GM19035 (cell line): ENCODE measurements at regions not wholly inside any gene's neighbourhood (a gene's known extent, or its start where the extent isn't known, plus 50 kb on each side); places are given as distances from the start of the nearest gene placed in this dataset.
"Not testable (repeated sequence)": the region's sequence is repeated elsewhere in the genome, so short reads cannot be mapped to it uniquely, and the experiment has no call there.

ENCODE experiments used
- ATAC-seq: cut with Tn5 transposase; IDR thresholded peaks from one replicate; pipeline ENCODE4 v1.9.1; 2021; ENCODE audit not compliant: unreplicated experiment

DNA sequence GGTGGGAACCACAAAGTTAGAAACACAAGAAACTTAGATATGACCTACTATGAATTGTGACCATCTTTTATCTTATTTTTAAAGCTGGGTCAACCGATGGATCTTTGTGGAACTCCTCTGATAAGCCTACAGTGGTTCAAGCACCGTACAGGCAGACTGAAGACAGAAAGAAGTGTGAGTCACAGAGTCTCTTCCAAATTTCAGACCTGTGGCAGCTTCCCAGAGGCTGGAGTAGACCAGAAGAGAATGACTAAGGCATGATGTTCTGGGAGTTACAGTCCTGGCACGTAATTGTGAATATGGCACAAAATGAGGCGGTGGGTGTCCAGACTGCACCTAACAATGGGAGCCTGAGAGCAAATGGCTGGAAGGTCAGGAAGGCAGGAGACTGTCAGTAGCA lies 70.0 kb downstream of the LMO4 start:
- ATAC-seq = no peak

DNA sequence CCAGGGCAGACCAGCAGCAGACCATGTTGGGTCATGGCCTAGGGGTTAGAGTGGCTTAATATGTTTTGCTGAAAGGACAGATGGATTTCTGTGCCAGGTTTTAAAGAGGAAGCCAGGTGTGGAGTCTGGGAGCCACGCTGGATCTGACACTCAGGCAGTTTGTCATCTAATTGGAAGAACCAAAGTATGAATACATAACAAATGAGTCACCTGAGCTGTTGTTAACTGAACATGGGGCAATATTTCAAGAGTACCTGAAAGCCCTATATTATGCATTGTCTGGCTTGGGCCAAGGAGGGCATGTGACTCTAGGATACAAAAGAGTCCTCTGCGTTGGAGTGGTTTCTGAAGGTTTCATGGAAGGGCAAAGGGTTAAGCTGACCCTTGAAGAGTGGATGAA lies 70.6 kb downstream of the LMO4 start:
- no peak for ATAC-seq

DNA sequence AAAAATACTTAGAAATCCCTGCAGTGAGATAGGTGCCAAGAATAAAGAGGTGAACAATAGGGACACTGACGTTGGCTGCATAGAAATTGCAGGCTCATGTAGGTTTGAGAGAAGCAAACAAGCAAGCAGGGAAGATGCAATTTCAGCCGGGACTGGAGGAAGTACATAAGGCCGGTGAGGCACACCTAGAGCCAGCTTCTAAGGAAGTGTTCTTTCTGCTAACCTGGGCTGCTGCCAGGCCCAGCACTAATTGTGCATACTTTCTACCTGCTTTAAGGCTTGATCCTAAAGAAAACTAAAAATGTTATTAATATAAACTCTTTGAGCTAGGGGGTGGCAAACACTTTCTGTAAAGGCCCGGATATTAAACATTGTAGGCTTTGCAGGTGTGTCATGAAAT lies 71.0 kb downstream of the LMO4 start:
- ATAC-seq = no peak

DNA sequence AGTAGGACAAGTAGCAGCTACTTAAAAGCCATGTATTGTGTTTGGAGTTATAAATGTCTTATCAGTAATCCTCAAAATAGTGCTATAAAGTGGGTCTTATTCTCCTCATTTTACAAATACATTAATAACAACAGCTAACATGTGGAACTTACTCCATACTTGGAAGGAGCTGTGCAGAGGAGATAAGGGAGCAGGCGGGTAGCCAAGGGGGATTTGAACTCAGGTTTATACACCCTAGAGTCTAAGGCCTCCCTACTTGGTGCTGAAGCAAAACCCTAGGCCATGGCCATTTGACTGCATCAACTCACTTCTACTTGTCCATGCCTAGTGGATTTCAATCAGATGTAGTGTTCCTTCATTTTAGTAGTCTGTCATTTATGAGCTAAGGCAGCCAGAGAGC lies 72.1 kb downstream of the LMO4 start:
- no peak for ATAC-seq

DNA sequence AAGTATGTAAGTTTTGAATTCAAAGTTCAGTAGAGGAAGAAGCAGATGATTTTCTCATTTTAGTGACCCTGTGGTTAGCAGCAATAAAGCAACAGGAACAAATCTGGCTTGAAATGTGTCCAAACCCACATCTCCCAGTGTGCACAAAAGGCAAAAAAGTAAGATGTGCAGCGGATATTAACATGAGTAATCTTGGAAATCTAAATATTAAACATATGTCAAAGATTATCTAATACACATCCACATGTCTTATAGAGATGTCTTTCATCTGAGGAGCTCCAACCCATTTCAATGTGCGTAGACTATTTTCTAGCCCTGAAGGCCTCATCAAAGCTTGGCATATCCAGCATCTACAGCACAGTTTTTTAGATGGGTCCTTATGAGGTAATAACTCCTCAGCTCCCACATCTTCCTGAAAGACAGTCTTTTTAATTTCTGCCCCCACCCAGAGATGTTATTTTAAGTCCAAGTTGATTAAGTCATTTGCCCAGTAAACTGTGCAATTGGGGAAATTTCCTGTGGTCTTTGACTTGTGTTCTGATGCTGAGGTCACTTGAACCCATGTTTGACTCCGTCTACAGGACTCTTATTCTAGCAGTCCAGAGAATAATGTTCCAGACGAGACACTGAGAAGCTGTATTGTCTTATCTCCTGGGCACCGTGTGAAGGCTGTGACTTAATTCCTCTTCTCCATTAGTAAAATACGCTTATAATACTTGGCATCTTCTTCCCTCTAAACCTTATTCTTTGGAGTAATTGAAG lies 73.7 kb downstream of the LMO4 start:
- ATAC-seq = no peak

DNA sequence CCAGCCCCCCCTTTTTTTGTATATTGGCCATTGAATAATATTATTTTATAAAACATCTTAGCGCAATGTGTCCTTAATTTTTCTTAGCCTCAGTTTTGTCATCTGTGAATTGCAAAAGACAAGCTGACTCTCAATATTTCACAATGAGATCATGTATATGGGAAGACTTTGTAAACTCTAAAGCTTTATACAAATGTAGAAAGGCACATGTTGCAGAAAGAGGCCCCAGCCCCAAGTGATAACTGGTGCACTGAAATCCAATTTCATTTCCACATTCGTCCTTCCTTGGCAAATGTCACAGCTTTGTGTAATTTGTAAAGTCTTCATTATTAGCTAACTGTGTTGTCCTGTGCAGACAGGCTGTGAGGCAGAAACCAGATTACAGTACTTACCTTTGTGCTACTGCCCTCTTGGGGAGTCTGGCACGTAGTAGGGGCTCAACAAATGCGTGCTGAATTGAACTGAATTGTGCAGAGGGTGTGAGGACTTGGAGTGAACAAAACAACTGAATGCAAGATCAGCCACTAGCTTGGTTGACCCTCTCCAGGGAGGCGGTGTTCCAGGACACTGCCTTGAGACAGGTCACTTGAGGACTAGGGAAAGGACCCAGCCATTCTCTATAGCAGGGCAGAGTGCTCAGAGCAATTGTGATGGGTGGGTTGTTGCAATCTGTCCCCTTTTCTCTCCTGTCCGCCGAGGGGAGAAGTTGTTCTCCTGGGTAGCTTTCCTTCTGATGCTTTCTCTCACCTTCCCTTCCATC lies 74.6 kb downstream of the LMO4 start:
- ATAC-seq = no peak

DNA sequence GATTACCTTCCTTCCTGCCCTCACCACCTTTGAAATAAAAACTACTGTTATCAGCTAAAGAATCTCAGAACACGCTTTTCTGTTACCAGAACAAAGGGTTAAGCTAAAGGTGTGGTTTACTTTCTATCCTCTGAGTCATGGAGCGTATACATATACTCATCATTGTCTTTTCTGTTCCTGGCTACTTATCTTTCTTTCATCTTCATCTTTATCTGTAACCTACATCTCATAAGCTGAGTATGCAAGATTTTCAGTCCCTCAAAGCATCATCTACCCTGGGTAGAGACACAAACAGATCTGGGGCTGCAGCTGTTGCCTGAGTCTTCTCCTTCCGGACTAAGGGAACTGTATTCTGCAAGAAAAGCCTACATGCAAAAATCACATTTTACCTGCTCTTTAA lies 75.6 kb downstream of the LMO4 start:
- no peak for ATAC-seq

DNA sequence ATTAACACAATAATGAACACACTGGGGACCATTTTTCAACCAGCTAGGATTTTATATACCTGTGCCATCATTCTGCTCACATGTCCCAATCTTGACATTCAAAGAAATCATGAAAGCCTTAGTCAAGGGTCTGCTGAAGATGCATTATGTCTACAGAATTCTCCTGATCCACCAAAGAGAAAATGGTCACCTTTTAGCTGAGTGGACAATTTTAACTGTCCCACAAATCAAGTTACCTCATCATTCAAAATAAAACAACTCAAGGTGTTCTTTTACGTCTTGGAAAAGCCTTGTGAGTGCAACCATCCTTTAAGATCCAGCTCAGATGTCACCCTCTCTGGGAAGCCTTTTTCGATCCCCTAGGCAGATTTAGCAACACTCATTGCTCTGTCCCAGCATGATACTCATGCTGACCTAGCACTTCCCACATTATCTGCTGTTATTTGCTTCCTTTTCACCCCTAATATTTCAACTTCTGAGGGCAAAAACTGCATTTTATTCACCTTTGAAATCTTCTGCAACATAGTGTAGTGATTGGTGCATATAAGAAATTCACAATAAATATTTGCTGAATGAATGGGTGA lies 80.1 kb downstream of the LMO4 start:
- no peak for ATAC-seq

DNA sequence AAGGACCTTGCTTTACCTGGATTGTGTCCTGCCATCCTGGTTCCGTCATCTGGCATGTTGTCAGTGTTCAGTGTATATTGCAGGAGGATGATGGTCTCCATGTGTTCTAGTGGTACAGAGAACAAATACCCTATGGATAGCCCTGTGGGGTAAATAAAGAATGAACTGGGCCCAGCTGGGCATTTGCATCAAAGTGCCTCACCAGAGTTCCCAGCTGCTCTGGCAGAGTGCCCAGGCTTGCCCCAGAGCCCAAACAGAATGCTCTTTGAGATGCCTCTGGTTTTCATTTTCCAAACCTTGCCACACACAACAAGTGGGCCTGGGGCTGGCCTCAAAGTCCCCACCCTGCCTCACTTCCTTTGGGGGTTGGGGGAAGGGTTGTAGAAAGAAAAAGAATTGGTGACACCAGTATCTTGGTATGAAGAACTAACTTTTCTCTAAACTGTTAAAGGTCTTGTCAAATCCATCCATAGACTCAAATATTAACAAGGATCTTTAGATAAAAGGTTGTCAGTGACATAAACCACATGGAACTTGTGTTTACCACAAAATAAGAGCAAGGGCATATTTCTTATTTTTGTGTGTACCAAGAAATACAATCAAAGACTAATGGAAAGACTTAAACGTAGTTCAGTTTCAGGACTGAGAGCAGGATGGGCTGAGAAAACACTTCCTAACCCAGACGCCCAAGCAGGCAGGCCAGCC lies 82.2 kb downstream of the LMO4 start:
- ATAC-seq = no peak

DNA sequence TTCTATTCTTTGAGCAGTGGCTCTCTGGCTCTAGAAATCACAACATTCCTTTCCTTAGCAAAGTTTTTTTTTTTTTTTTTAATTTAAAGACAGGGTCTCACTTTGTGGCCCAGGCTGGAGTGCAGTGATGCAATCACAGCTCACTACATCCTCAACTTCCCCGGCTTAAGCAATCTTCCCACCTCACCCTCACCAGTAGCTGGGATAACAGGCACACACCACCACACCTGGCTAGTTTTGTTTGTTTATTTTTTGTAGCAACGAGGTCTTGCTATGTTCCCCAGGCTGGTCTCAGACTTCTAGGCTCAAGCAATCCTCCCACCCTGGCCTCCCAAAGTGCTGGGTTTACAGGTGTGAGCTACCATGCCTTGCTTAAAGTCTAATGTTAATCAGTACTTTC lies 85.2 kb downstream of the LMO4 start:
- not testable (repeated sequence) for ATAC-seq

DNA sequence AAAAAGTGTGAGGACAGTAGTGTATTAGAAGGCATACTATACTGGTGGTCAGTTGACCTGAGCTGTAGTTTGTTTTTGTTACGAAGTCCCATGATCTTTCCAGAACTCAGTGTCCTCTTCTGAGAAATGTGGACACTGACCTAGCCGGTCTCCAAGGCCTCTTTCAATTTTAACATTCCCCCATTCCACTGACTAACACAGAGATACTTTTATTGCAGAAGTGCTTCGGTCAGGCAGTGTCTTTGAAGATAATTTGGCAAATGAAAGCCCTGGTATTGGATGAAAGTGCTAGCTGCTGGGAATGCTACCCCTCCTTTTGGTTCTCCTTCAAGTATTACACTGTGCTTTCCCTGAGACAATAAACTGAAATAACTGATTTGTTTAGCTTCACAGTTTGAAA lies 89.4 kb downstream of the LMO4 start:
- ATAC-seq = no peak

DNA sequence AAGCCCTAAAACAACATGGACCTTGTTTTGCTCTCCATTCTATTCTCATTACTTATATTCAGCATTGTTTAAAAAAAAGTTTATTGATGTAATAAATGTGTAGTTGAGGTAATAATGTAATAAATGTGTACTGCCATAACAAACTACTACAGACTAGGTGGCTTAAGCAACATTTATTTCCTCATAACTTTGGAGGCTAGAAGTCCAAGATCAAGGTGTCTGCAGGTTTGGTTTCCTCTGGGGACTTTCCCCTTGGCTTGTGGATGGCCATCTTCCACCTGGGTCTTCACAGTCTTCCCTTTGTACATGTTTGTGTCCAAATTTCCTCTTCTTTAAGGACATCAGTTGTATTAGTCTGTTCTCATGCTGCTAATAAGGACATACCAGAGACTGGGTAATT lies 93.1 kb downstream of the LMO4 start:
- no peak for ATAC-seq

DNA sequence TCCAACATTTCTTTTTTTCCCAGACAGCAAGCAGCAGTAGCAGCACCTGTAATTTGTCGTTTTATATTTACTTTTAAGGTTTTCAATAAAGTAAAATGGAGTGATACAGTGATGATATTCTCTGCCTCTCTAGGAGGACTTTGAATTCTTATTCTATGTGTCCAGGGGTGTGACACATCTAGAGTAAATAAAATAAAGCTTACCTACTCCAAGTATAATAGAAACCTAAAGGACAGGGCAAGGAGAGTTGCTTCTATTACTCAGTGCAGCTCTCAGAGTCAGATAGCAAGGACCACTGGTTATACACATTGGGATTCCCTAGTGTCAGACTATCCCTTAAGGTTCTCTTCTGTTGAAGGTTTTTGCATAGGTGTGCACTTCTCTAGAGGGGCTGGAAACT lies 95.9 kb downstream of the LMO4 start:
- no peak for ATAC-seq

DNA sequence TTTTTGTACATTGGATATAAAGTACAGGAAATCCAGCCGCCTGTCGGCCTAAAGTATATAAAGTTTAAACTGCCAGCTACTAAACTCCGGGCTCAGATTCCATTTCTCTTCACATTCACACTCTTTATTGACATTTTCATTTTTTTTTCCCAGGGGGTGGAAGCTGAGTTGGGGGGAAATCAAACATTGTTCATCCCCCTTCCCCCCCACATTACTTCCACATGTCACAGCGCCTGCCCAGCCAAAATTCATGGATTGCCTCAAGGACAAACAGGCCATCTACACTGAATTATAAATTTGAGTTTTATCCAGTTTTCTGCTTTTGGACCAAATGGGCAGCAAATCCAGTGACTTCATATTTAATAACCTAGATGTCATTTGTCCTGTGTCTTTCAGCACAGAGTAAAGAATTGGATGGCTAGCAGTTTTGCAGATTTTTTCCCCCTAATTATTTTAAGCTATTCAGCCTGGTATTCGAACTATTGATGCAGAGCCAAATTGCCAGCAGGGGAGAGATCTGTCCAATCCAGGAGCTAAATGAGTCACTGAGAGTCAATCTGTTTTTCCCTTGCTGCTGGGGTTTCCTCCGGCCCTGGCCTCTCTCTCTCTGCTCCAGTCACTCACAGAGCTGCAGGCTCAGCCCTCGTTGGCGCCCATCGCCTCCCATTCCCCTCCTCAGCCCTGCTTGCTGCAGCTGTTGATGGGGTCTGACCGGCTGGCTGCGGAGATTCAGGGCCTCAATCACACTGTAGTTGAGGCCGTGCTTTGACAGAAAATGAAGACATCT lies 98.0 kb downstream of the LMO4 start:
- ATAC-seq = no peak

DNA sequence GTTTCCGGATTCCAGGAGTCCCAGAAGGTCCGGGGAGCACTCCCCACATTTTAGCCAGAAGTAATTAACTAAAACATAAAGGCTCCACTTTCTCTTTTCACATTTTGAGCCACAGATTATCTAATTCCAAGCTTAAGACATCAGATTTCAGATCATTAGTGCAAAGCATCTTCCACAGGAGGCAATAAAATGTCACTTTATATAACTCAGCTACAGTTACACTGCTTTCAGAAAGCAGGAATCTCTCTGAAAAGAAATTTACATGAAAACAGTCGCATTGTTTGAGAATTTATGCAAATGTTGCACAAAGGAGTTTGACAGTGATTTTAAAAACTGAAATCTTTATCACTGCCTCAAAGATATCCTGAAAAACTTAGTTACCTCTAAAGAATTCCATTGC lies 99.7 kb downstream of the LMO4 start:
- ATAC-seq = no peak

DNA sequence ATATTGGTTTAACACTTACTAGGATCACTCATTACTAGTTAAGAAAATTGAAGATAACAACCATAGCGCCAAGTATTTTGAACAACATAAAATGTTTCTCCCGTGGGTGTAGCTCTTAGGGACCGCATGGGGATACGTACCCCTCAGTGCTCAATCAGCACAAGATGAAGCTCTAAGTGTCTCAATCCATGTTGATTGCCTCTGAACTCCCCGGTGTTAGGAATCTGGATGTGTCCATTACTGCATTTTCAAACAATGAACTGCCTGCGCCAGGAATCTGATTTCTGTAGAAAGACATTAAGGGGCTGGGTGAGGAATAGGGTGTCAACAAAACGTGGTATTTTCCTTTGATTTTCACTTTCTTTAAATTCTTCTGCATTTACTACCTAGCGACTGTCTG lies 100.2 kb downstream of the LMO4 start:
- ATAC-seq = no peak

DNA sequence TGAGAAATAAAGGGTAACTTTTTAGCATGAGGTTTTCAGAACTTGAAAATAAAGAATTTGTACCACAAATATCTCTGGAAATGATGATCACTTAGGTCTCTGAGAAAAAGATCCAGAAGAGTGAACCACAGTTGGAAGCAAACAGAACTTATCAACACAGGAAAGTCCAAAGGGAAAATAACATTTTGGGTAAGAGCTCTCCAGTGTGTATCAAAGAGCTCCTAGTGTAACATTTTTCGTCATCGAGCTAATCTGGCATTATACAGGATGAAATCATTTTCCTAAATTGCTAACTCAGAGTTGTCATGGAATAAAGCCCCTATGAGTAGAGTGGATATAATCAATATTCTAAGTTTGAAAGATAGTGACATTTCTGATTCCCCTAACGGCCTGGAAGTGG lies 104.0 kb downstream of the LMO4 start:
- no peak for ATAC-seq

DNA sequence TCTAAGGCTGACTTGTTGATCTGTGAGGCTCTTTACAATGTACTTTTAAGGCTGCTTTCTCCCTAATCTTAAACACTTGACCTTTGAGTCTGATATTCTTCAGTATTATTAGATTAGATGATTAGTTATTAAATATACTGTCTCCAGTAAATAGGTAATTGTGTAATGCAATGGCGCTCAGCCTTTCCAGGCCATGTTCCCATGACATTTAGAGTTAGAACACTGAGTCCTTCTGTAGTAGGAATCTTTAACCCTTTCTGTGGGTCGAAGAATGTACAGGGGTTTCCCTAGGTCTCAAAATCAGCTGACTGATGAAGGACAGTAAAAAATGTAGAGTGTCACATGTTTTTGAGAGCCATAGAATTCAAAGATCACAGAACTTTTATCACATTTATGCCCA lies 104.4 kb downstream of the LMO4 start:
- ATAC-seq = not testable (repeated sequence)

DNA sequence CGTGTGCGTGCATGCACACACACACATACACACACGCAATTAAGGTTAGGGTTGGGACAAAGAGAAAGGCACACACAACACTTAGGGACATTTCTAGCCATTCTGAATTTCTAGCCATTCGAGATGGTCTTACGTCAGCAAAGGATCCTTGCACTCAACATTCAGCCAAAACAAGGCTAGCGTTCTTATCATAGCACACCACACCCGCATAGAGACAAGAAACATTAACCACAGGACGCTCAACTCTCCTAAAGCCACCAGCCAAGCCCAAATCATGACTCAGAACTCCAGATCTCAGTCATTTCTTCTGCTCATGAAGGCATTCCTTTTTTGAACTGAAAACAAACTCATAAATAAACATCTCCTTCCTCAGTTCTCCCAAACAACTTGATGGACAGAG lies 106.8 kb downstream of the LMO4 start:
- ATAC-seq = no peak

DNA sequence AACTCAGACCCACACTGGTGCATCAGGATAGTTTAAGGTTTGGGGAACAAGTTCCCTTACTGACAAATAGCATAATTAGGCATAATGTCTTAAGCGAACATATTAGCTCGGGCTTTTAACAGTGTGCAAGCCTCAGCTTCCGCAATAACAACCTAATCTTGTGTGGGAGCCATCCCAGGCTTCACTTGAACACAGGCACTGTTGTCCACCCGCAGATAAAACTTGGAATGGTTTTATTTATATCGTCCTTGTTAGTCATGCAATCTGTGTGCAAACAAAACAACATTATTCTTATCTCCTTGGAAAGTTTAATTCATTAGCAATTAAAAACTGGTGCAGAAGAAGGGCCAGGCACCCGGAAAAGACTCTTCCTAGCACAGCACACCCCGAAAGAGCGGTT lies 107.4 kb downstream of the LMO4 start:
- ATAC-seq = not testable (repeated sequence)

DNA sequence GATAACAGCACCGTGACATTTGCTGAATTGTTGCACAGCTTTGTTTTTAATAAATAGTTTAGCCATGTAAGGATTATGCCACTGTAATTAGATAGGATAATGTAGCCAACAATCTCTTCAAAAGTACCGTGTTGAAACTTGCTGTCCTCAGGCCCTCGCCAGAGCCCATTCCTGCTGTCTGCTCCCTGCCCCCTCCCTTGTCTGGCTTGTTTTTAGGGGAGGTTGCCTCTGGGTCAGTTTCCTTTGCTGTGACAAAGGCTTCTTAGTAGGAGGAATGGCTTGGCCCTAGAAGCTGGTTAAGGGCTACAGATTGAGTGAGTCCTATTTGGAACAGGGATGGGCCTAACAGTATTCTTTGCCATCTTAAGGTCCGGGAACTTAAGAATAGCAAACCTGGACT lies 107.9 kb downstream of the LMO4 start:
- ATAC-seq = no peak
